Neuronal stem cell (in vitro differentiated cells): ENCODE measurements at regions not wholly inside any gene's neighbourhood (a gene's known extent, or its start where the extent isn't known, plus 50 kb on each side); places are given as distances from the start of the nearest gene placed in this dataset.

ENCODE experiments used
- DNase-seq: peaks from one replicate; pipeline ENCODE4 v3.0.0-alpha.2; 2013; ENCODE audit warnings: low spot score
- H2AFZ ChIP-seq: one replicate; pipeline ENCODE4 v1.6.1; 2013; ENCODE audit warnings: mild to moderate bottlenecking, low read length, inconsistent platforms
- H2AK5ac ChIP-seq: 2 replicates; pipeline ENCODE4 v1.6.1; 2013; ENCODE audit warnings: low read depth, mild to moderate bottlenecking, inconsistent platforms, low read length, moderate library complexity, mixed read lengths
- H2BK120ac ChIP-seq: 2 replicates; pipeline ENCODE4 v1.6.1; 2013; ENCODE audit warnings: low read depth, mild to moderate bottlenecking, inconsistent platforms, low read length, moderate library complexity, mixed read lengths
- H2BK12ac ChIP-seq: one replicate; pipeline ENCODE4 v1.6.1; 2013; ENCODE audit warnings: low read length, inconsistent platforms
- H2BK15ac ChIP-seq: 2 replicates; pipeline ENCODE4 v1.6.1; 2013; ENCODE audit warnings: mild to moderate bottlenecking, low read length, inconsistent platforms, mixed read lengths
- H2BK5ac ChIP-seq: one replicate; pipeline ENCODE4 v1.6.1; 2013; ENCODE audit warnings: inconsistent platforms, mild to moderate bottlenecking, low read length, moderate library complexity
- H3K14ac ChIP-seq: one replicate; pipeline ENCODE4 v1.6.1; 2013; ENCODE audit warnings: low read length, inconsistent platforms
- H3K18ac ChIP-seq: 2 replicates; pipeline ENCODE4 v1.6.1; 2013; ENCODE audit warnings: low read length, inconsistent platforms
- H3K23ac ChIP-seq: 2 replicates; pipeline ENCODE4 v1.6.1; 2013; ENCODE audit warnings: low read depth, mild to moderate bottlenecking, mixed read lengths, low read length, inconsistent platforms; ENCODE audit not compliant: poor library complexity
- H3K27ac ChIP-seq: replicated peaks from 3 replicates; pipeline ENCODE4 v1.5.1; 2013; ENCODE audit warnings: low read length, inconsistent platforms
- H3K27me3 ChIP-seq, 3 experiments: 2 replicates each; pipeline ENCODE4 v1.6.1; 2013; ENCODE audit warnings: low read length in 3 of 3, mild to moderate bottlenecking in 2 of 3, inconsistent platforms in 1 of 3, low read depth in 1 of 3, mixed read lengths in 1 of 3, moderate library complexity in 1 of 3; ENCODE audit not compliant: control insufficient read depth in 3 of 3, insufficient read depth in 3 of 3
- H3K36me3 ChIP-seq, 2 donors: replicated peaks in 1 of 2; 2 replicates each; pipeline ENCODE4 v1.6.1; 2013; ENCODE audit warnings: low read length in 2 of 2; ENCODE audit not compliant: control insufficient read depth in 2 of 2, insufficient read depth in 2 of 2
- H3K4ac ChIP-seq: 2 replicates; pipeline ENCODE4 v1.6.1; 2013; ENCODE audit warnings: inconsistent platforms, mild to moderate bottlenecking, low read length, moderate library complexity
- H3K4me1 ChIP-seq, 2 donors: 1 replicate in 1 of 2; 2 replicates in 1 of 2; pipeline ENCODE4 v1.6.1; 2013; ENCODE audit warnings: low read length in 2 of 2, low read depth in 1 of 2; ENCODE audit not compliant: control insufficient read depth in 2 of 2, insufficient read depth in 1 of 2
- H3K4me2 ChIP-seq: one replicate; pipeline ENCODE4 v1.6.1; 2013; ENCODE audit warnings: mild to moderate bottlenecking, low read length, inconsistent platforms; ENCODE audit not compliant: insufficient read depth, poor library complexity, severe bottlenecking
- H3K4me3 ChIP-seq, 2 donors: 2 replicates each; pipeline ENCODE4 v1.5.1; 2013; ENCODE audit warnings: low read length in 2 of 2, mild to moderate bottlenecking in 2 of 2, inconsistent platforms in 1 of 2, moderate library complexity in 1 of 2
- H3K79me1 ChIP-seq: one replicate; pipeline ENCODE4 v1.6.1; 2013; ENCODE audit warnings: low read depth, mild to moderate bottlenecking, inconsistent platforms, low read length, moderate library complexity
- H3K9ac ChIP-seq: one replicate; pipeline ENCODE4 v1.6.1; 2013; ENCODE audit warnings: mild to moderate bottlenecking, low read depth, low read length, inconsistent platforms; ENCODE audit not compliant: poor library complexity
- H3K9me3 ChIP-seq, 2 donors: replicated peaks in 1 of 2; 2 replicates each; pipeline versions ENCODE3 to v1.6.1; 2013; ENCODE audit warnings: low read length in 2 of 2, mild to moderate bottlenecking in 2 of 2, inconsistent platforms in 1 of 2, low read depth in 1 of 2, mixed read lengths in 1 of 2, moderate library complexity in 1 of 2; ENCODE audit not compliant: control insufficient read depth in 2 of 2, insufficient read depth in 1 of 2
- H4K8ac ChIP-seq: one replicate; pipeline ENCODE4 v1.6.1; 2013; ENCODE audit warnings: low read depth, mild to moderate bottlenecking, inconsistent platforms, low read length, moderate library complexity
- H4K91ac ChIP-seq: one replicate; pipeline ENCODE4 v1.6.1; 2013; ENCODE audit warnings: low read length, low read depth, mild to moderate bottlenecking, inconsistent platforms; ENCODE audit not compliant: poor library complexity
- WGBS, 2 donors: extraction: QIAGEN DNeasy Blood & Tissue Kit; methylation state at CpG; one replicate each; pipeline ENCODE4 v1.1.7; 2013; ENCODE audit warnings: missing lambda C conversion rate in 2 of 2, mixed read lengths in 1 of 2; ENCODE audit not compliant: insufficient read length in 2 of 2, insufficient replicate concordance in 1 of 2; ENCODE audit errors: extremely low coverage in 2 of 2; 5-methylcytosine and 5-hydroxymethylcytosine counted together

DNA sequence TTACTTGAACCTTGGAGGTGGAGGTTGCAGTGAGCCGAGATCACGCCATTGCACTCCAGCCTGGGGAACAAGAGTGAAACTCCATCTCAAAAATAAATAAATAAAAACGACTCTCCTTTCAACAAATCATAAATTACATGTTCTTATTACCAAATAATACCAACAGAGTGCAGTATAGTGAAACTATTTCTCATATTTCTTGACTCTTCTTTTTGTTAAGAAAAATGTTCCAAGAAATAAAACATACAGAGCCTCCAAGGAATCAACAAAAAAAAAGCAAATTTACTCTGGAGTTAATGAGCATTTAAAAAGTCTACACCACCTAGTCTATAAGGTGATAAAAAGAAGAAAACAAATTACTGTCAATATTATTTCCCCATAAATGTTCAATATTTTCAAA is 188.8 kb downstream of the KLF12 start:
- no peaks in the 10 kb centered on the region for H3K79me1 ChIP-seq
- H3K27ac ChIP-seq = no peak overlapping the region

DNA sequence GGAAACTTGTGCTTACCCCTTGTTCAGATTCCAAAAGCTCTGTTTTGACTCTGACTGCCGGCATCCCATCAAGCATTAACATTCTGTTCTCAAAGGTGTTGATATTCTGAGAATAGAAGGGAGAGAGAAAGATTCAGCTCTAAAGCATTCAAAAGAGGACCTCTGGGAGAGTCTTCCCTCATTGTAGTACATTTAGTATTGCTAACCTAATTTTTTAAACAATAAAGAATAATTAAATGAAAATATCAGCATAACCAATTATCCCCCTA is 190.3 kb downstream of the KLF12 start:
- no peak for DNase-seq
- H3K4me2 ChIP-seq = no peak overlapping the region
- WGBS, 2 donors = no CpG with 5 or more reads among the region's 1 CpG
- H3K18ac ChIP-seq = no peak overlapping the region
- no peak overlapping the region for H3K23ac ChIP-seq
- no peak overlapping the region for H3K27ac ChIP-seq
- H2BK12ac ChIP-seq = no peak overlapping the region
- H2BK120ac ChIP-seq = no peak overlapping the region
- H2BK15ac ChIP-seq = no peak overlapping the region
- H3K4ac ChIP-seq = no peak overlapping the region
- no peak overlapping the region for H2AFZ ChIP-seq
- H3K79me1 ChIP-seq = no peaks in the 10 kb centered on the region
- no peak overlapping the region for H4K91ac ChIP-seq
- no peak overlapping the region for H3K9ac ChIP-seq
- H3K9me3 ChIP-seq = no peaks in the 10 kb centered on the region
- no peak overlapping the region for H3K14ac ChIP-seq
- peaks cover 0 to 30% of the 10 kb centered on the region in 2 donors for H3K36me3 ChIP-seq
- no peak overlapping the region for H2BK5ac ChIP-seq
- H3K4me3 ChIP-seq = no peak overlapping the region
- H2AK5ac ChIP-seq = no peak overlapping the region
- H3K4me1 ChIP-seq = peaks cover 4 to 9% of the 10 kb centered on the region in 2 donors
- H4K8ac ChIP-seq = no peak overlapping the region
- H3K27me3 ChIP-seq = no peaks in the 10 kb centered on the region

More for the DNA sequence above, 188.8 kb downstream of the KLF12 start:
- Histone ChIP-seq H3K36me3 (peaks cover 0 to 29% of the 10 kb centered on the region in 2 donors), H3K4me3 (no peak overlapping the region), H2AFZ (no peak overlapping the region), H4K91ac (no peak overlapping the region), H3K4me2 (no peak overlapping the region), H3K4me1 (peaks cover 3 to 9% of the 10 kb centered on the region in 2 donors), H3K18ac (no peak overlapping the region), H3K27me3 (no peaks in the 10 kb centered on the region), H2BK5ac (no peak overlapping the region), H3K9me3 (no peaks in the 10 kb centered on the region), H4K8ac (no peak overlapping the region), H2BK15ac (no peak overlapping the region), H3K4ac (no peak overlapping the region), H2BK120ac (no peak overlapping the region), H2AK5ac (no peak overlapping the region), H3K23ac (no peak overlapping the region), H2BK12ac (no peak overlapping the region), H3K9ac (no peak overlapping the region), H3K14ac (no peak overlapping the region)
- DNase-seq = no peak
- WGBS, 2 donors = no CpG with 5 or more reads among the region's 3 CpGs

DNA sequence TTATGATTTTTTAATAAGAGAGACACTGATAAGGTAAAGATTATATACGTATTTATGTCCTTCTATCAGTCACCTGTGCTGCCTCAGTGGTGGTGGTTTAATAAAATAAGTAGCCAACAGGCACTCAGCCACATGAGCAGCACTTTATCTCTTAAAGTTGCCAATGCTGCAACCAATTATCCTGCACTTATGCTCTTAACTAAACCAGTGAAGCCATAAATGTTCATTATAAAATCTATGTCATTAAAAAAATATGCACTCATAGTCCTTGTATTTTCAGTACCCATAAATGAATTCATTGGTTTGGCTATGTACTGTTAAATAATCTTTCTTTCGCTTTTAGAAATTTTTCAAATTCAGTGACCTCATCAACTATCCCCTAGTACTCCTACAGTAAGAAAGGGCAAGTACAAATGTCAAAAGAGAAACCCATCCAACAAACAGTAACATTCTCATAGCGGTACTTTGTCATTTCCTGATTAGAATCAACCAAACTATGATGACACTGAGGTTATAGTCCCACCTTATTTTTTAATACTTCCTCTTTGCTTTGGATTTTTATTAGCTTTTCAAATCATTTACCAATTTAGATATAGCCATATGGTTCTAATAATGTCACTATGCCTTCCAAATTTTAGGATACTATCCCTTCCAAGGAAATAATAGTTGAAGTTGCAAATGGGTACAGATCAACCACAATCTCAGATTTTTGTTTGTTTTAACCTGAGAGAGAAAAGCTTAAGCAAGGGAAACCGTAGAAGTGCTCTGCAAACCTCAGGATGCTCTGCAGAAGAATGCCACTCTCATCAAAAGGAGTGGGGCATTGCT is 190.9 kb downstream of the KLF12 start:
- no peak overlapping the region for H4K8ac ChIP-seq
- H3K27ac ChIP-seq = no peak overlapping the region
- no peak overlapping the region for H3K4me3 ChIP-seq
- H3K27me3 ChIP-seq = no peaks in the 10 kb centered on the region
- H2BK120ac ChIP-seq = no peak overlapping the region
- WGBS, 2 donors = no CpG with 5 or more reads among the region's 4 CpGs
- H3K4me2 ChIP-seq = no peak overlapping the region
- H3K18ac ChIP-seq = no peak overlapping the region
- no peak overlapping the region for H2AK5ac ChIP-seq
- peaks cover 0 to 33% of the 10 kb centered on the region in 2 donors for H3K36me3 ChIP-seq
- H3K4me1 ChIP-seq = peaks cover 8 to 11% of the 10 kb centered on the region in 2 donors
- H2AFZ ChIP-seq = no peak overlapping the region
- no peak overlapping the region for H3K4ac ChIP-seq
- no peak overlapping the region for H2BK15ac ChIP-seq
- no peak overlapping the region for H3K14ac ChIP-seq
- no peak overlapping the region for H3K9ac ChIP-seq
- no peaks in the 10 kb centered on the region for H3K9me3 ChIP-seq
- H3K23ac ChIP-seq = no peak overlapping the region
- no peak overlapping the region for H2BK12ac ChIP-seq
- no peak overlapping the region for H4K91ac ChIP-seq
- DNase-seq = no peak
- H3K79me1 ChIP-seq = no peaks in the 10 kb centered on the region
- H2BK5ac ChIP-seq = no peak overlapping the region

DNA sequence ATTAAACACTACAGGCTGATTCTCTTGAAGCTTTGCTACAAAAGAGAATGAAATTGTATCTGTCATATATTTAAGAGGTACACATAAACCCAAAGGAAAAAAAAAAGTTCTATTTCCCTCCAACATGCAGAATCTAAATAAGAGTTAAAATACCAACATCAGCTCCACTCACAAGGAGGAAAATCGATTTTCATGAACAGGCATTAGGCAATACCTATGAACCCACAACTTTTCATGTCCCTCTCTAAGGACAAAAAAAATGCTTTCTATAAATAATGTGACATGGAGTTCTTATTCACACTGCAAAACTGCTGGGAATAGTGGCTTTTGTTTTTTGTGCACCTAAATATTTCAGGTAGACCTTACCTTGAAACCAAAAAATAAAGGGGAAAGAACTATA is 192.5 kb downstream of the KLF12 start:
- Histone ChIP-seq H4K8ac (no peak overlapping the region), H3K4me1 (peaks cover 8 to 11% of the 10 kb centered on the region in 2 donors), H3K23ac (no peak overlapping the region), H2AK5ac (no peak overlapping the region), H2BK5ac (no peak overlapping the region), H3K4me2 (no peak overlapping the region), H4K91ac (no peak overlapping the region), H2BK15ac (no peak overlapping the region), H2AFZ (no peak overlapping the region), H3K14ac (no peak overlapping the region), H2BK12ac (no peak overlapping the region), H3K18ac (no peak overlapping the region), H3K4ac (no peak overlapping the region), H3K27ac (no peak overlapping the region), H3K4me3 (no peak overlapping the region), H3K79me1 (no peaks in the 10 kb centered on the region), H3K9ac (no peak overlapping the region), H2BK120ac (no peak overlapping the region), H3K9me3 (no peaks in the 10 kb centered on the region), H3K27me3 (no peaks in the 10 kb centered on the region), H3K36me3 (peaks cover 0 to 36% of the 10 kb centered on the region in 2 donors)
- WGBS, 2 donors = no CpG with 5 or more reads among the region's 1 CpG
- DNase-seq = no peak
